Pancreas (tissue), 10 donors: ENCODE measurements at regions not wholly inside any gene's neighbourhood (a gene's known extent, or its start where the extent isn't known, plus 50 kb on each side); places are given as distances from the start of the nearest gene placed in this dataset.
A peak's percentile ranks its signal among the peaks of the same experiment; 100 is the strongest.

Experiments used
- ATAC-seq, 4 donors: fragments of 200-7000 bp; cut with Tn5 transposase; one replicate each; pipeline versions ENCODE4 v1.8.0 to v1.9.1; 2020; ENCODE audit warnings: mild to moderate bottlenecking in 4 of 4, moderate library complexity in 4 of 4
- DNase-seq, 6 donors: peaks; one replicate each; pipeline ENCODE4 v3.0.0-alpha.2; 2020
- FAIRE-seq: peaks from 2 replicates; lab custom pipeline; 2012; peaks lifted over from hg19 to GRCh38; lab: Jason Lieb, UNC
- H3K27ac ChIP-seq, 4 donors: fragments of 200-600 bp; sonication (generic); 1 replicate in 3 of 4; 2 replicates in 1 of 4; pipeline versions ENCODE4 v1.5.0 to v1.8.0; 2020
- H3K27me3 ChIP-seq, 4 donors: fragments of 200-600 bp; one replicate each; pipeline ENCODE4 v1.8.0; 2021
- H3K36me3 ChIP-seq, 3 donors: fragments of 200-600 bp; sonication (generic) in 1 of 3; one replicate each; pipeline versions ENCODE4 v1.5.0 to v1.8.0; 2020 to 2021
- H3K4me1 ChIP-seq, 3 donors: fragments of 200-600 bp; one replicate each; pipeline ENCODE4 v1.8.0; 2021
- H3K4me3 ChIP-seq, 4 donors: fragments of 200-600 bp; sonication (generic) in 2 of 4; one replicate each; pipeline versions ENCODE4 v1.5.0 to v1.8.0; 2020 to 2021
- H3K9me3 ChIP-seq, 4 donors: fragments of 200-600 bp; one replicate each; pipeline ENCODE4 v1.8.0; 2021
- CTCF ChIP-seq, 4 donors: fragments of 200-600 bp; sonication (generic) in 3 of 4; IDR thresholded peaks; one replicate each; pipeline versions ENCODE4 v1.5.0 to v1.8.0; 2021; ENCODE audit warnings: antibody characterized with exemption in 4 of 4
- WGBS, 2 donors: extraction: QIAGEN DNeasy Blood & Tissue Kit; methylation state at CpG; one replicate each; pipeline ENCODE4 v1.1.7; 2013; 5-methylcytosine and 5-hydroxymethylcytosine counted together
- intact Hi-C, 3 donors: fragments of 100-400 bp; cut with DNase I; formaldehyde crosslinking; loops; one replicate each; pipeline versions ENCODE4 v1.11.1 to v1.14.2; 2022
- donor health status: healthy with polysubstance abuse.
- donor health status: DM: no; HTN: no; CAD: no; lungs with moderate emphysema.
- donor health status: DM: no; HTN: no; CAD: no.
- donor health status: control.
- donor health status: control.
- donor health status: Bipolar disorder and iron deficiency.
- donor health status: DM: yes; HTN: yes; CAD: no.
- donor health status: DM: no; HTN: no; CAD: no.
- donor health status: DM: no; HTN: no; CAD: no.
- donor health status: DM: yes; HTN: yes; CAD: no.

- Histone ChIP-seq H3K4me1 (no peaks in the 10 kb centered on the region), H3K27ac (no peak overlapping the region), H3K27me3 (no peaks in the 10 kb centered on the region), H3K36me3 (no peaks in the 10 kb centered on the region), H3K4me3 (no peak overlapping the region), H3K9me3 (no peaks in the 10 kb centered on the region)
- FAIRE-seq: no peak
- intact Hi-C loops: no loop called here
- no peak for ATAC-seq
- no peak for TF ChIP-seq CTCF (IDR thresholded peaks at IDR 0.05)
- no peak for DNase-seq
- 80 to 89% methylated on average over 4 of the region's 4 CpGs for WGBS, 2 donors
These were observed 161.5 kb upstream of the CTNNB1 start for GRCh38 chr3:41037651-41038334.

GRCh38 chr3:41040256-41040655 is 159.0 kb upstream of the CTNNB1 start:
- intact Hi-C loops: no loop called here
- WGBS, 2 donors: 77 to 84% methylated on average over 2 of the region's 2 CpGs
- Histone ChIP-seq H3K4me1 (no peaks in the 10 kb centered on the region), H3K9me3 (no peaks in the 10 kb centered on the region), H3K4me3 (no peak overlapping the region), H3K36me3 (no peaks in the 10 kb centered on the region), H3K27ac (no peak overlapping the region), H3K27me3 (no peaks in the 10 kb centered on the region)
- no peak for FAIRE-seq
- no peak for DNase-seq
- no peak for ATAC-seq
- TF ChIP-seq CTCF (IDR thresholded peaks at IDR 0.05): no peak

GRCh38 chr3:41041462-41041861 is 157.8 kb upstream of the CTNNB1 start:
- H3K4me3 ChIP-seq: no peak overlapping the region
- WGBS, 2 donors: 49 to 54% methylated on average over 4 of the region's 4 CpGs
- FAIRE-seq: no peak

GRCh38 chr3:41041899-41042298 is 157.4 kb upstream of the CTNNB1 start:
- TF ChIP-seq CTCF (IDR thresholded peaks at IDR 0.05): no peak
- no peak for FAIRE-seq
- no peak for DNase-seq
- intact Hi-C loops: no loop called here
- no peaks in the 10 kb centered on the region for H3K4me1 ChIP-seq
- no peak overlapping the region for H3K27ac ChIP-seq
- WGBS, 2 donors: 51 to 71% methylated on average over 1 of the region's 1 CpG
- no peak for ATAC-seq
- no peaks in the 10 kb centered on the region for H3K36me3 ChIP-seq
- no peaks in the 10 kb centered on the region for H3K27me3 ChIP-seq
- H3K9me3 ChIP-seq: no peaks in the 10 kb centered on the region
- no peak overlapping the region for H3K4me3 ChIP-seq

More at GRCh38 chr3:41041462-41041861, 157.8 kb upstream of the CTNNB1 start:
- Histone ChIP-seq H3K4me1 (no peaks in the 10 kb centered on the region), H3K36me3 (no peaks in the 10 kb centered on the region), H3K27ac (no peak overlapping the region), H3K9me3 (no peaks in the 10 kb centered on the region), H3K27me3 (no peaks in the 10 kb centered on the region)
- DNase-seq: no peak
- no peak for TF ChIP-seq CTCF (IDR thresholded peaks at IDR 0.05)
- intact Hi-C loops: no loop called here
- peak in 1 of 4 donors; percentile 27 for ATAC-seq

- Histone ChIP-seq H3K27me3 (no peaks in the 10 kb centered on the region), H3K4me1 (no peaks in the 10 kb centered on the region), H3K27ac (no peak overlapping the region), H3K4me3 (no peak overlapping the region), H3K9me3 (no peaks in the 10 kb centered on the region), H3K36me3 (no peaks in the 10 kb centered on the region)
- FAIRE-seq (no peak), DNase-seq (no peak), ATAC-seq (no peak)
- intact Hi-C loops: no loop called here
- 78 to 80% methylated on average over 5 of the region's 5 CpGs for WGBS, 2 donors
- no peak for TF ChIP-seq CTCF (IDR thresholded peaks at IDR 0.05)
These were observed 154.8 kb upstream of the CTNNB1 start for GRCh38 chr3:41044523-41044922.
